ENCODE measurements at regions not wholly inside any gene's neighbourhood (a gene's known extent, or its start where the extent isn't known, plus 50 kb on each side); places are given as distances from the start of the nearest gene placed in this dataset.
"Not testable (repeated sequence)": the region's sequence is repeated elsewhere in the genome, so short reads cannot be mapped to it uniquely, and the experiment has no call there.

DNA sequence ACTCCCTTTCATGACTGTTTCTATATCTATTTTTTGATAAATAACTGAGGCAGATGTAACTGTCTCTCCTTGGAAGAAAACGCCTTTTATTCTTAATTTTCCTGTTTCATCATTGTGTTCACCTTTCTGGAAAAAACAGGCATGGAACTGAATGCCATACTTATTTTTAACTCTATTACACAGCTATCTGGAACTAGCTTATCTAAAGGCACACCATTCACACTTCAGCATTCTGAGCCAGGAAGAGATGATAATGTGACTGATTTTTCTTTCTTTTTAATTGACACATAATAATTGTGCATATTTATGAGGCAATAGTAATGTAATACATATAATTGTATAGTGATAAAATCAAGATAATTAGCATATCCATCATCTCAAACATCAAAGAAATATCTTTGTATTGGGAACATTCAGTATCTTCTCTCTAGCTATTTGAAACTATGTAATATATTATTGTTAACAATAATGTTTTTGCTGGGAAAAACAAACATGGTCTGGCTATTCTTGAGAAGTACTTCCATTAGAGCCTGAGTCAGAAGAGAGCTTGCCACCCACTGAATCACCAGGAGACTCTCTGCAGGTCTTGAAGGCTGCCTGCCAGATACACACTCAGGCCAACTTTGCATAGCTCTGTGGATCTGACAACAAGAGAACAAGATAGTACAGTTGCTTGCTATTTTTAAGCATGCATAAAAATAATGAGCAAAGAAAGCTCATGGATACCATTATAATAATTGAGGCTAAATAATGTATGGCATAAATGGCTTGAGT is 501.0 kb upstream of the EDIL3 start:
- POLR2A ChIA-PET, result no interaction called here
- H3K27me3 Mint-ChIP-seq, result no peaks in the 10 kb centered on the region
- H3K9me3 Mint-ChIP-seq (ENCODE audit: low read depth), result peaks cover 2% of the 10 kb centered on the region
- no peaks in the 10 kb centered on the region for H3K4me1 Mint-ChIP-seq
- no peaks in the 10 kb centered on the region for H3K36me3 Mint-ChIP-seq (ENCODE audit: low read depth)
- H3K27ac Mint-ChIP-seq, result no peak overlapping the region
- DNase-seq, result no peak
- ATAC-seq, result no peak
- no peak overlapping the region for H3K4me3 Mint-ChIP-seq
- intact Hi-C loops (cut with DNase I, micrococcal nuclease), result no loop called here
- CTCF ChIA-PET, result no interaction called here

DNA sequence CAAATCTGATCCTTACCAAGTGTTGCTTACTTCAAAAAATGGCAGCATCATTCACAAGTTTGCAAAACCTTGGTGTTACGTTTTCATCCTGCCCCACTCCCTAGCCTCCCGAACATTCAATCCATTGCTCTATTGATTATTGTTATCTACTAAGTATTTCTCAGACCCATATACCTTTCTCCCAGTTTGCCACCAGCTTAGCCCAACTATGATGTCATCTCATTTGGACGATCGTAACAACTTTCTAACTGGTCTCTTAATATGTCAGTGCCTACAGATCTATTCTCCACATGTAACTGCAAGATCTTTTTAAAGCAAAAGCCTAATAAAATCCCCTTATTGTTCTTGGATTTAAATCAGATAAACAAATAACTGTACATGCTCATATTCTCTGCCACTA is 497.1 kb upstream of the EDIL3 start:
- H3K27me3 Mint-ChIP-seq, result no peaks in the 10 kb centered on the region
- ATAC-seq, result no peak
- no peak overlapping the region for H3K27ac Mint-ChIP-seq
- POLR2A ChIA-PET, result no interaction called here
- CTCF ChIA-PET, result no interaction called here
- H3K36me3 Mint-ChIP-seq (ENCODE audit: low read depth), result no peaks in the 10 kb centered on the region
- no peaks in the 10 kb centered on the region for H3K4me1 Mint-ChIP-seq
- intact Hi-C loops (cut with DNase I, micrococcal nuclease), result no loop called here
- no peak for DNase-seq
- no peak overlapping the region for H3K4me3 Mint-ChIP-seq
- no peaks in the 10 kb centered on the region for H3K9me3 Mint-ChIP-seq (ENCODE audit: low read depth)

DNA sequence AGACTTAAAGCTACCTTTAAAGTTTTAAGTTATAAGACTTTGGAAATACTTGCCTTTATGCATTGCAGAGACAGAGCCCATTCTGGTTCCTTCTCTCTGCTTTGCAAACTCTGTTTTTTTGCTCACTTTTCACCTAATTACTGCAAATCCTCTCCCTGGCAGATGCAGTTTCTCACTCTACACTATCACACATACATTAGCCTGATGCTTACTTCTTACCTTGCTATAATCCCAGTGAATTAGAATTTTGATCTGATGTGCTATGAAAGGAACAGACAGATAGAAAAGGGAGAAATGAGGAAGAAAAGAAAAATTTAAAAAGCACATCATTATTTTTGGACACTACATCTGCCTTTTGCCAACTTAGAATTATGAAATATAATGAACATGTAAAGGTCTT is 489.5 kb upstream of the EDIL3 start:
- POLR2A ChIA-PET, result interaction anchor here (0.6 kb wide), 1 partner anchor 963 kb away, joined by 3 read pairs; no protein-coding TSS in a partner anchor
- Mint-ChIP-seq H3K36me3 (ENCODE audit: low read depth) (no peaks in the 10 kb centered on the region), H3K4me3 (no peak overlapping the region), H3K27ac (no peak overlapping the region), H3K9me3 (ENCODE audit: low read depth) (no peaks in the 10 kb centered on the region), H3K27me3 (no peaks in the 10 kb centered on the region), H3K4me1 (no peaks in the 10 kb centered on the region)
- DNase-seq (no peak), ATAC-seq (no peak)
- intact Hi-C loops (cut with DNase I, micrococcal nuclease), result no loop called here
- CTCF ChIA-PET, result no interaction called here

GRCh38 chr5:84872768-84873167 is 488.1 kb upstream of the EDIL3 start:
- Mint-ChIP-seq H3K36me3 (ENCODE audit: low read depth) (no peaks in the 10 kb centered on the region), H3K27me3 (no peaks in the 10 kb centered on the region)
- POLR2A ChIA-PET, result no interaction called here

DNA sequence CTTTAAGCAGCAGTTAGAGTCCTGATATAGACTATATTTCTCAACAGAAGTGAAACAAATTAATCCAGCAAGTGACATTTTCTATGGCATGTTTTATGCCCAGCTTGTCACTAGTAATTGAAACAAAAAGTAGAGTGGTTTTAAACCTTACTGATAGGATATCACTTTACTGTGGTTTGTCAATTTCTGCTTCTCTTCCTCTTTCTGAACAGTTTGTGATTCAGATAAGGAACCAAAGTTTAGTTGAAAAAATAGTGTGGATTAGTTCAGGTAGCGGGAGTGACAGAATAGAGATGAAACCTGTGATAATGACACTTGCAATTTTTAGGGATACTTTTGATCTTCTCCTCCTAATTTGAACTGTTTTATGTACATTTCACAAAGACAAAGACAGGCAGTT is 485.7 kb upstream of the EDIL3 start:
- no peak overlapping the region for H3K27ac Mint-ChIP-seq
- H3K27me3 Mint-ChIP-seq, result no peaks in the 10 kb centered on the region
- ATAC-seq (no peak), DNase-seq (no peak)
- H3K36me3 Mint-ChIP-seq (ENCODE audit: low read depth), result no peaks in the 10 kb centered on the region
- POLR2A ChIA-PET, result no interaction called here
- CTCF ChIA-PET, result no interaction called here
- H3K4me1 Mint-ChIP-seq, result no peaks in the 10 kb centered on the region
- H3K9me3 Mint-ChIP-seq (ENCODE audit: low read depth), result peaks cover 5% of the 10 kb centered on the region
- intact Hi-C loops (cut with DNase I, micrococcal nuclease), result no loop called here
- no peak overlapping the region for H3K4me3 Mint-ChIP-seq

More at GRCh38 chr5:84872768-84873167, 488.1 kb upstream of the EDIL3 start:
- Mint-ChIP-seq H3K27ac (no peak overlapping the region), H3K4me3 (no peak overlapping the region), H3K9me3 (ENCODE audit: low read depth) (peaks cover 2% of the 10 kb centered on the region), H3K4me1 (no peaks in the 10 kb centered on the region)
- intact Hi-C loops (cut with DNase I, micrococcal nuclease), result no loop called here
- ATAC-seq (no peak), DNase-seq (no peak)
- CTCF ChIA-PET, result interaction anchor here (0.6 kb wide), 1 partner anchor 10 kb away, joined by 3 read pairs; no protein-coding TSS in a partner anchor

- H3K36me3 Mint-ChIP-seq (ENCODE audit: low read depth), result no peaks in the 10 kb centered on the region
- intact Hi-C loops (cut with DNase I, micrococcal nuclease), result no loop called here
- CTCF ChIA-PET, result interaction anchor here (0.6 kb wide), 1 partner anchor 13 kb away, joined by 3 read pairs; no protein-coding TSS in a partner anchor
Observed at GRCh38 chr5:84869675-84870074, 485.0 kb upstream of the EDIL3 start.

GRCh38 chr5:84863936-84864335 is 479.3 kb upstream of the EDIL3 start:
- DNase-seq; intact Hi-C loops (cut with DNase I, micrococcal nuclease); ATAC-seq; H3K4me1 Mint-ChIP-seq; H3K27ac Mint-ChIP-seq; H3K27me3 Mint-ChIP-seq; POLR2A ChIA-PET; H3K36me3 Mint-ChIP-seq (ENCODE audit: low read depth); H3K4me3 Mint-ChIP-seq: not testable (repeated sequence)
- CTCF ChIA-PET, result interaction anchor here (0.6 to 0.8 kb wide), 2 partner anchors 15 to 479 kb away, joined by 3 read pairs; no protein-coding TSS in a partner anchor
- H3K9me3 Mint-ChIP-seq (ENCODE audit: low read depth), result peaks cover 10% of the 10 kb centered on the region

More at GRCh38 chr5:84869675-84870074, 485.0 kb upstream of the EDIL3 start:
- POLR2A ChIA-PET, result no interaction called here
- no peak overlapping the region for H3K27ac Mint-ChIP-seq
- no peaks in the 10 kb centered on the region for H3K27me3 Mint-ChIP-seq
- ATAC-seq (no peak), DNase-seq (no peak)
- H3K4me1 Mint-ChIP-seq, result no peaks in the 10 kb centered on the region
- no peak overlapping the region for H3K4me3 Mint-ChIP-seq
- H3K9me3 Mint-ChIP-seq (ENCODE audit: low read depth), result peaks cover 5% of the 10 kb centered on the region

DNA sequence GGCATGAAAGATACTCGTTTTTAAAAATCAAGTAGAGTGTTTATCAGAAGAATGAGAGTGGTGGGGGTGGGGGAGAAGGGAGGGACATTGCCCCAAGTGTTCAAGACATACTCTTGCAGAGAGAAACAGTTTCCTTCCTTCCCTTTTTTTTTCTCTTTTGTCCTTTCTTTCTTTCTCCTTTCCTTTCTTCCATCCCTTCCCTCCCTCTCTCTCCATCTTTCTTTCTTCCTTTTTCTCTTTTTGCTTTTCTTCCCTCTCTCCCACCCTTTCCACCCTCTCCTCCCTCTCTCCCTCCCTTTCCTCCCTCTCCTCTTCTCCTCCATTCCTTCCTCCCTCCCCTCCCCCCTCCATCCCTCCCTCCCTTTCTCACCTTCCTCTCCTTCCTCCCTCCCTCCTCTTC is 478.3 kb upstream of the EDIL3 start:
- intact Hi-C loops (cut with DNase I, micrococcal nuclease), result no loop called here
- Mint-ChIP-seq H3K4me1 (no peaks in the 10 kb centered on the region), H3K4me3 (no peak overlapping the region), H3K36me3 (ENCODE audit: low read depth) (no peaks in the 10 kb centered on the region), H3K9me3 (ENCODE audit: low read depth) (peaks cover 10% of the 10 kb centered on the region), H3K27me3 (no peaks in the 10 kb centered on the region), H3K27ac (no peak overlapping the region)
- ATAC-seq (no peak), DNase-seq (no peak)
- POLR2A ChIA-PET, result no interaction called here
- CTCF ChIA-PET, result interaction anchor here (0.6 kb wide), 1 partner anchor 10 kb away, joined by 3 read pairs; no protein-coding TSS in a partner anchor

GRCh38 chr5:84862132-84862531 is 477.5 kb upstream of the EDIL3 start:
- no peaks in the 10 kb centered on the region for H3K4me1 Mint-ChIP-seq

DNA sequence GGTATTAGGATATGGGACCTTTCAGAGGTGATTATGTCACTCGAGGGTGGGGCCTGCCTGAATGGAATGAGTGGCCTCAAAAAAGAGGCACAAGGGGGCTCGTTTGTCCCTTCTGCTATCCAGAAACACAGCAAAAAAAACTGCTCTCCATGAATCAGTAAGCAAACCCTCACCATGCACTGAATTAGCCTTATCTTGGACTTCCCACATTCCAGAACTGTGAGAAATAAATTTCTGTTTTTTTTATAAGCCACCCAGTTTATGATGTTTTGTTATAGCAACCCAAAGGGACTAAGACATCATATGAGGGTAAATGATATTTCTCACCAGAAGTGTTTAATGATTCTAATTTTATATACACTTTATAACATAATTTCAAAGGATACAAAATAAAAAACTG is 476.6 kb upstream of the EDIL3 start:
- POLR2A ChIA-PET, result no interaction called here
- Mint-ChIP-seq H3K36me3 (ENCODE audit: low read depth) (no peaks in the 10 kb centered on the region), H3K4me3 (no peak overlapping the region), H3K27ac (no peak overlapping the region), H3K27me3 (no peaks in the 10 kb centered on the region), H3K9me3 (ENCODE audit: low read depth) (peaks cover 8% of the 10 kb centered on the region), H3K4me1 (no peaks in the 10 kb centered on the region)
- intact Hi-C loops (cut with DNase I, micrococcal nuclease), result no loop called here
- DNase-seq (no peak), ATAC-seq (no peak)
- CTCF ChIA-PET, result no interaction called here

More at GRCh38 chr5:84862132-84862531, 477.5 kb upstream of the EDIL3 start:
- no peak overlapping the region for H3K27ac Mint-ChIP-seq
- no peak for ATAC-seq
- POLR2A ChIA-PET, result no interaction called here
- no peak overlapping the region for H3K4me3 Mint-ChIP-seq
- CTCF ChIA-PET, result interaction anchor here (0.6 kb wide), 1 partner anchor 11 kb away, joined by 3 read pairs; no protein-coding TSS in a partner anchor
- intact Hi-C loops (cut with DNase I, micrococcal nuclease), result no loop called here
- H3K27me3 Mint-ChIP-seq, result no peaks in the 10 kb centered on the region
- no peaks in the 10 kb centered on the region for H3K36me3 Mint-ChIP-seq (ENCODE audit: low read depth)
- peaks cover 8% of the 10 kb centered on the region for H3K9me3 Mint-ChIP-seq (ENCODE audit: low read depth)
- DNase-seq, result no peak

GRCh38 chr5:84859056-84859455 is 474.4 kb upstream of the EDIL3 start:
- POLR2A ChIA-PET, result no interaction called here
- no peak for DNase-seq

DNA sequence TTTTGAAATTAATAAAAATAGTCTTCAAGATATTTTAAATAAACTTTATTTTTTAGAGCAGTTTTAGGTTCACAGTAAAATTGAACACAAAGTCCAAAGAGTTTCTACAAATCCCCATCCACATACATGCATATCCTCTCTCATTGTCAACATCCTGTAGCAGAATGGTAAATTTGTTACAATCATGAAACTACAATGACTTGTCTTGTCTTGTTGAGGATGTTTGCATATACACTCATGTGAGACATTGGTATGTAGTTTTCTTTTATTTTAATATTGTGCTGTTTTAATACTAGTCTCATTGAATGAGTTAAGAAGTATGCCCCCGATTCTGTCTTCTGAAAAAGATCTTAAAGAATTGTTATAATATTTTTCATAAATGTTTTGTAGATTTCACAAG is 447.0 kb upstream of the EDIL3 start:
- DNase-seq (no peak), ATAC-seq (no peak)
- Mint-ChIP-seq H3K4me3 (no peak overlapping the region), H3K4me1 (no peaks in the 10 kb centered on the region), H3K27me3 (no peaks in the 10 kb centered on the region), H3K27ac (no peak overlapping the region), H3K9me3 (ENCODE audit: low read depth) (peaks cover 3% of the 10 kb centered on the region), H3K36me3 (ENCODE audit: low read depth) (no peaks in the 10 kb centered on the region)
- ChIA-PET POLR2A (no interaction called here), CTCF (no interaction called here)
- intact Hi-C loops (cut with DNase I, micrococcal nuclease), result no loop called here

More at GRCh38 chr5:84859056-84859455, 474.4 kb upstream of the EDIL3 start:
- H3K9me3 Mint-ChIP-seq (ENCODE audit: low read depth), result peaks cover 10% of the 10 kb centered on the region
- H3K27ac Mint-ChIP-seq, result no peak overlapping the region
- no peaks in the 10 kb centered on the region for H3K27me3 Mint-ChIP-seq
- H3K4me3 Mint-ChIP-seq, result no peak overlapping the region
- ATAC-seq, result no peak
- intact Hi-C loops (cut with DNase I, micrococcal nuclease), result no loop called here
- no peaks in the 10 kb centered on the region for H3K4me1 Mint-ChIP-seq
- no peaks in the 10 kb centered on the region for H3K36me3 Mint-ChIP-seq (ENCODE audit: low read depth)
- CTCF ChIA-PET, result no interaction called here
